GM21528 (cell line): ENCODE measurements at regions not wholly inside any gene's neighbourhood (a gene's known extent, or its start where the extent isn't known, plus 50 kb on each side); places are given as distances from the start of the nearest gene placed in this dataset.

ENCODE experiments used
- ATAC-seq: cut with Tn5 transposase; IDR thresholded peaks from one replicate; pipeline ENCODE4 v1.9.1; 2021; ENCODE audit warnings: mild to moderate bottlenecking, moderate library complexity; ENCODE audit not compliant: unreplicated experiment, low FRiP score

DNA sequence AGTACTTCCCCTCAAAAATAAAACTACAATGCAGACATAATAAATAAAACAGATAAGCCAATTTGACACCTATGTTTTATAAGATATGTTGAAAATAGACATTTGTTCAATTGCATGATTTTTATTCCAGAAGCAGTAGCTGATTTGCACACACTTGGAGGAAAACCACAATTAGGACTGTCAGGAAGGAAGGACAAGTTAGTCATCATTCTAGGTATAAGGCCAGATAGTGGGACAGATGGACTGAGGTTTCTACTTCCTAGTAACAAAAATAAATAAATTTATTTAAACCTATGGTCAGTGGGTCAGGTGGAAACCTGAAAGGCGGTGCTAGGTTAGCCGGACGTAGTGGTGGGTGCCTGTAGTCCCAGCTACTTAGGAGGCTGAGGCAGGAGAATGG, 141.8 kb upstream of the RASSF8 start:
- no peak for ATAC-seq

DNA sequence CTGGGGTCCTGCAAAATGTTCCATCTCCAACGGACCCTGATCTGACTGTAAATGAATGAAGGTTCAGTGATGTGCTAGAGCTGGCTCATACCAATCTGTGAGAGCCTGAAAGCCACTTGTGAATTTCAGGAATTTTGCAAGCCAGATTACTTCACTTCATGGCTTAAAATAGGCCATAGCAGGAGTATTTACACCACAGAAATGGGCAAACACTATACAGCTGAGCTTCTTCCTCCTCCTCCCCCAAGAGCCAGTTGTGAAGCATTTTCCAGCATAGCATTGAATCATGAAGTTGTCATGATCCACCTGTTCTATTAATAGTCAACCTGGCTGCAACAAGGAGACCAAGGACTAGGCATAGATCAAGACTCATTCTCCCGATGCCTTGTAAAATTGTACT, 141.3 kb upstream of the RASSF8 start:
- ATAC-seq, result no peak

DNA sequence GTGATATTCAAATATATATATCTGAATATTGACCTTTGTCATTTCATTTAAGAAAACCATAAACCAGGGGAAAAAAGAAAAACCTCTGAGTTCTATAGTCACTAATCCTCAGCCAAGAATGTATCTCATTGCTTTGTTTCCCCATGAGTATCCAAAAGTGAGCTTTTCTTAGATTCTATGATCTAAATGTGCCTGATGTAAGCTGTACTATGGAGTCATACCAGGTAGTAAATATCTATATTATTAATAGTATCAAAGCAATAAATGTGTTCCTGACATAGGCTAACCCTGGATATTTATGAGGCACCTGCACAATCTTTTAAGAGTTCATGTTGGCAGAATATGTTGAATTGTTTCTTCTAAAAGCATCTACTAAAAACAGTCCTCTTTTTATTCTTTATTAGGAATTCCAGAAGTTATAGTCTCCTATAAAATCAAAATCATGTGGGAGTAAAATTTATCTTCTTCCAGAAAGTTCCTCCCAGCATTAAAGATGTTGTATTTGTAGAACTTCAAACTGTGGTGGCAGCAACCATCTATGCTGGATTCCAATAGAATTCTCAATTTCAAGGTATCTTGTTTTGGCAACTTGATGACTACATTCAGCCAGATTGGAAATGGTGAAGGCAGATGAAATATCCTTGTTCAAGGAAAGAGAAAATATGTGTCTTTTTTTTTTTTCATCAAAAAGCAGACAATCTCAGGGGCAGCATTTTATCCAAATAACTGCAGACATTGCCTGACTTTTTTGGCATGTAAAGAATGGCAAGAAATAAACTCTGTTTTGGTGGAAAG, 139.7 kb upstream of the RASSF8 start:
- no peak for ATAC-seq

DNA sequence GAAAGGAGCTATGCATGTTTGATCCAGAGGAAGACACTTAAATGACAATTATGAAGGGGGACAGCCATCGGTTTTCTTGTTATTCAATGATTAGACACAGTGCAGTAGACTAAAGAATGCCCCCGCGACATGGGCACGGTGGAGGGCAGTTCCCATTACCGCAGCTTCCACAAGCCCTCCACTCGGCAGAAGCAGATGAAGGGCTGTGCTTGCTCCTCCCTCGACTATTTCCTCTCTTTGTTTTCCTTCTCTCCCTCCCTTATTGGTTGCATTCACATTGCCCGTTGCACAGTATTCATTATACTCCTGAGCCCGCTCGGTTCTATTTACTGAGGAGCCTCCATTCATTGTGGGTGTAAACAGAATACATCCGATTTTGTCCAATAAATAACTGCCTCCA, 138.8 kb upstream of the RASSF8 start:
- ATAC-seq, result no peak

DNA sequence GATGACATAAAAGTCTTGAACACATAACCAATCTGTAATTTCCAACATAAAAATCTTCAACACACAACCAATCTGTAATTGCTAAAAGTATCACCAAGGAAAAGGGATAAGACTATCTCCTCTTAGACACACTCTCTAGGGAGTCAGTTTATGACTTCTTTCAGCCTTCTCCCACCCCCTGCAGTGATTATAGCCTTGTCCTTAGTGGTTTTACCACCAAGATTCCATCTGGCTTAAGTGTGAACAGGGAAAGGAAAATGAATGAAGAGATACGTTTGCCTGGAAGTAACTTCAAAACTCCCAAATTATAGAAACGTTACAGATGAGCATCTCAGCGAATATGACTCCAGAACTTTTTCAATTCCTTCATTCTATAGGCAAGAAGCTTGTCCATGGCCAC, 136.2 kb upstream of the RASSF8 start:
- ATAC-seq, result no peak

DNA sequence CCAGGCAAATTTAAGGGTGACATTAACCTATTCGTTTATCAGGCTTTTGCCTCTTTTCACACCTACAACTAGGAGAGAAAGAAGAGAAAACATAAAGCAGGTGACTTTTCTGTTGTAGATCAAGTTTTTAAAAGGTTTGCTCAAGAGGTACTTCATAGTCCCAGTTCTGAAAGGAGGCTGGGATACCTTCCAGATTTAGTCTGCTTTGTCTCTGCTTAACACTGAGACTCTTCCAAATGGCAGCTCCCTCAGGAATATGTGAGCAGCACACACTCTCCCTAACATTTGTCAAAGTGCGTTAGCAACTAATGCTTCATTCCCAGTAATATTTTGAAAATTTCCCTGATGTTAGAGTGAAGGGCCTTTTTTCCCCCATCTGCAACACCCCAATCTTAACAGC, 133.7 kb upstream of the RASSF8 start:
- no peak for ATAC-seq

DNA sequence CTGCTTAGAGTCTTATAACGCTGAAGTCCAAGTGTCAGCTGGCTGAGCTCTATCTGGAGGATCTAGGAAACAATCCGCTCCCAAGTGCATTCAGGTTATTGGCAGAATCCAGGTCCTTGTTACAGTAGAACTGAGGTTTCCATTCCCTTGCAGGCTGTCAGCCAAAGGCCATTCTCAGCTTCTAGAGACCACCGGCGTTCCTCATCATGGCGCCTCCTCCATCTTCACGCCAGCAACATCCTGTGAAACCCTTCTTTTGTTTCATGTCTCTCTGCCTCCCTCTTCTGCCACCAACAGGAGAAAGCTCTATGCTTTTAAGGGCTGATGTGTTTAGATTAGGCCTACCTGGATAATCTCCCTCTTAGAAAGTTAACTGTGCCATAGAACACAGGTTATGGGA, 133.0 kb upstream of the RASSF8 start:
- ATAC-seq, result no peak

DNA sequence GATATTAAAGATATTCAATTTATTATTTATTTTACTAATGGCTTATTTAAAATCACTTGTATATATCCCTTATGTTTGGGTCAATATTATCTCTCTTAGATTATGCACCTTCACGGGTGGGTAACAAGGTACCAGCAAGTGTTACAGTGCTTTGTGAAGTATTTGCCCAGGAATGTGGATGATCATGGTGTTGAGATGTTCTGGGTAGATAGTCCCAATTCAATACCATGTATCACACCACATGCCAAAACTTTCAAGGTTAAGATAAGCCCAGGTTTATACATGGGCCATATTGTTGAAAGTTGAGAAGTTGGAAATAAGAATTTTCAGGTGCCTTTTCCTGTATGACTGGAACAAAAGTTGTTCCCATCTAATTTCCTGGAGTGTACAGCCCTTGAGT, 131.3 kb upstream of the RASSF8 start:
- no peak for ATAC-seq

DNA sequence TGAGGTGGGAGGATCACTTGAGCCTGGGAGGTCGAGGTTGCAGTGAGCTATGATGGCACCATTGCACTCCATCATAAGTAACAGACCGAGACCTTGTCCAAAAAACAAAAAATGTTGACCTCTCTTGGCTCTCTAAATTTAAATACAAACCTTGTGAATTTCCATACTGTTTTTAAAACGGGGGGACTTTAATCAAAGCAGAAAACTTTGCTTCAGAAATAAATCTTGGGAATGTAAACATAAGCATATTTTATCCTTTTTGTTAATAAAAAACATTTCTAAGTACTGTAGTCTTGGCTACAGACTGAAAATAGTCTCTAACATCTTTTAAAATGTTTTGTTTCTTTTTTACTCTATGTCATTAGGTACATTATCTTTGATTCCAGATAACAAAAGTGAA, 130.7 kb upstream of the RASSF8 start:
- no peak for ATAC-seq

DNA sequence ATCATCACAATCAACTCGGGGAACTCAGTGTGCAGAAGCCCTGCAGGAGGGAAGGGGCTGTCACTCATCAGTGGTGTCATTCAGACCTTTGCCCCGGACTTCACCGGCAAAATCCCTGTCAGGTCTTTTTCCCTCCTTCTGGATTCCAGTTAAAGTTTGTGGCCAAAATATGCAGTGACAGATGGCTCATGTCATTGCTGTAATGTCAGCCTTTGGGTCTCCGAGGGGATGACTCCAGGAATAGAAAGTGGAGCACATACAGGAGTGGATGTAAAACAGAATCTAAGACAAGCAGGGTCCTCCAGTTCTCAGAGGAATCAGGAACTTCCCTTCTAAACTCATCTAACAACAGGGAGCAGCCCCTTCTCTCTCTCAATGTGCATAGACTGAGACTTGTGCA, 130.3 kb upstream of the RASSF8 start:
- no peak for ATAC-seq

DNA sequence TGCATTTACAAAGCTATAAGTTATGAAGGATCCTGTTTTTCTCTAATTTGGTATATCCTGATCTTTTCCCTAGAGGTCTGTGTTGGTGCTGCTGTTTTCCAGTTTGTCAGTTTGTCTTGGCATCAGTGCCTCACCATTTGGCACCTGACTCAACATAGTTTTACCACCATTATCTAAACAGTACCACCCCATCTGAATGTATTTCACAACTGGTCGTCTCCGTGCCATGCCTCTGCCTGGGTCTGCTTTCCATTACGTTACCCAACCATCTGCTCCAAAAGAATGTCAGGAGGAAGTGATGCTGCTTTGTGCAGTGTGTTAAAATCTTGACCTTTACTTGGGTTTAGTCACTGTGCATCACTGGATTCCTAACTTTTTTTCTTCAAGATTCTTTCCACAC, 129.3 kb upstream of the RASSF8 start:
- ATAC-seq, result no peak

DNA sequence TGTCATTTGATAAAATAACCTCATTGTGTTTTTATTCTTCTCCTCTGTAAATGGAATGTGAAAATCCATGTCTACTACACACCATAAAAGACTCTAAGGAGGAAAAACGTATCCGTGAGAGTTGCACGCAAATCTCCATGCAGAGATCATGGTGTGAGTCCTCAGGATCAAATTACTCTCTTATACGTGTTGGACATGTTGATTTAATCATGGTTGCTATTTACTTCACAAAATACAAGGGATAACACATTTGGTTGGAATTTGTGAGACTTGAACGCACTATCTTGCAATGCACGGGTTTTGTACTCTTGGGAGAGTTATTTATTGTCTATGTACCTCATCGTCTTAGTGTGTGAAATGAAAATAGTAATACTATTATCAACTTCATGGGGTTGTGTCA, 128.0 kb upstream of the RASSF8 start:
- no peak for ATAC-seq

DNA sequence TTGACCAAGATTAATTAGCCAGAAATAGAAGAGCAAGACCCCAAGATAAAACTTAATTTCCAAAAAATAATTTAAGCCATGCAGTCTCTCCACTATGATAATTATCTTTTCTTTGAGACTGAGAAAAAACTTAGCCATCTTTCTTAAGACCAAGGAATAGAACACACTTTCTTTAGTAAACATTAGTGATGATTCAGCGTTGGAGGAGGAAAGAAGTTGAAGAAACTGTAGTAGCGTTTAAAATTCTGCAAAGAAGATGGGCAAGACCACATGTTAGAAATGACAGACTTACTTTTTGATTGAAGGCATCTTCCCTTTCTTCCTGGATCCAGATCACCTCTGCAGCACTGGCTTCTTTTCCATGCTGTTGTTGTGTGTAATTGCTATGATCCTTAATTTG, 124.8 kb upstream of the RASSF8 start:
- ATAC-seq, result no peak

DNA sequence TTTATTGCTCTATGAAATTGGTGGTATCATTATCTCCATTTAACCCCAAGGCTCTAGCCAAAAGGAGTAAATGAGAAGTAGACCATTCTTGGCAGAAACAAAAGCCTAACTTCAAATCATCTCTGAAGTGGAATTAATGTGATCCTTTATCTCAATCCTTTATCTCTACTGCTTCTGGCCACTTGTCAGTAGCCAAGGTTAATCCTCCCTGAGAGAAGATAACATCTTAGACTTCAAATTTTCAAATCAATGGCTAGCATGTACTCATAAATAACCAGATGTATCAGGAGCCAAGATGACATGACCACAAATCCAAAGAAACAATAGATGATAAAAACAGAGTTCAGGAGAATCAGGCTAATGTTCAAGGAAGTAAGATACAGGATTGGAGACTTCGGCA, 123.1 kb upstream of the RASSF8 start:
- ATAC-seq, result no peak

DNA sequence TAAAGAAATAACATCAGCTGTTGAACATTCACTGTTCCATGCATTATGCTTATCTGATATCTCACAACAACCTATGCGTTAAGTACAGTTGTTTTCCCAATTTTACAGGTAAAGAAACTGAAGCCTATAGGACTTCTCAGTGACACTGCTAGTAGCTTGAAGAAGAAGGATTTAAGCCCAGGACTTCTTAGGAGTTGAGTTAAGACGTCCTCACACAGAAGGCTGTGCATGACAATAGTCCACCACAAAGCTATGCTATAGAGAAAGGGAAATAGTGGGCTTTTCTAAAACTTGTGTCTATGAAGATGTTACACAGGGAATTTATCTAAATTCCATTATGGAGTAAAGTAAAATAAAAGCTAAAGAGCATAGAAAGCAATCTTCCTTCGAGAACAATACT, 120.5 kb upstream of the RASSF8 start:
- no peak for ATAC-seq

DNA sequence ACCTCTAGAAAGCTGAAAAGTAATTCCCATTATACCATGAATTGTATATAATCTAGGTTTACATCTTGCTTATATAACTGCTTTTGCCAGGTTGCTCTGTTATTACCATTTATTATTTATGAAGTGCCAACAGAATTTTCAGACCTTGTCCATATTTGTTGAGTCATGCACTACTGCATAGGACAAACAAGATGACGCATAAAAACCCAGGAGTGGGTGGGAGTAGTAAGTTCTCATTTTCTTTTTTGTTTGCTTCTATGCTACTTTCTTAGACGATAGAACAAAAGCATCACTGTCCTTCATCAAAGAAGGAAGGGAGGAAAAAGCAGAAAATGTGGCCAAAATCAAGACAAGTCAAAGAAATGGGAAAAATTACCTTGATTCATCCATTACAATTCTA, 119.0 kb upstream of the RASSF8 start:
- no peak for ATAC-seq

DNA sequence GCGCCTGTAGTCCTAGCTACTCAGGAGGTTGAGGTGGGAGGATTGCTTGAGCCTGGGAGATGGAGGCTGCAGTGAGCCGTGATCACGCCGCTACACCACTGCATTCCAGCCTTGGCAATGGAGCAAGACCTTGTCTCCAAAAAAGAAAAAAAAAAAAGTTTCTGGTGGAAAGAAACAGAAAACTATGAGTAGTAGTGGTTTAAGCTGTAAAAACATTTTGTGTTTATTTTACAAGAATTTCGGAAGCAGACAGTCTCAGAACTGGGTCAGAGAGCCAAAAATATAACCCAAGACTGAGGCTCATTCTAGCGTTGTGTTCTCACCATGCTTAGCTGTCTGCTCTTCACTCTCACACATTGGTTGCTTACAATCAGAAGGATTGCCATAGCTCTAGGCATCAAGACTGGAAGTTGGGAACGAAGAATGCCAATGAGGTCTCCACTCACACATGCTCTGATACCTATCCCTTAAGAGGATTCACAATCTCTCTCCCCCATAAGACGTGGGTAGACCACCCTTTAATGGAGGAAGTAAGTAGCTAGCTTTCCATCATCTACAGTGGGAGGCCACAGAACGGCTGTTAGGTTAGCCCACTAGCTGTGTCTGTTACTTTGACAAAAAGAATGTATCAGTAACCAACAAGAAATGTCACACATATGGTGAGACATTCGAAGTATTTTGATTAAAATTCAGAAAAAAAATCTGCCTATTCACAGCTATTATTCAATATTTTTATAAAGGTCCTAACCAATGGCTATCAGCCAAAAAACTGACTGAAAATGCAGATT, 117.6 kb upstream of the RASSF8 start:
- no peak for ATAC-seq

DNA sequence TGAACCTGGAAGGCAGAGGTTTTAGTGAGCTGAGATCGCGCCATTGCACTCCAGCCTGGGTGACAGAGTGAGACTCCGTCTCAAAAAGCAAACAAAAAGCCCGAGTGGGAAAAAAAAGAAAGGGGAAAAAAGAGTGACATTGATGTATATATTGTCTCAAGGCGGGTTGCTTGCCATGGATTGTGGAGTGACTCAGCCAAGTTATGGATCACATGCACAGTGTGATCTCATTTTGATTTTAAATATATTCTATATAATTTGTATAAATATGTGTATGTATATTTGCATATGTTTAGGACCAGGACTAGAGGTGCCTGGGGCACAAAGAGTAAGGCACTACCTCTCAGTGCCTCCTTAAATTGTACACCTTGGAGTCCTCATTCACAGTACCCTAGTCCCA, 116.2 kb upstream of the RASSF8 start:
- no peak for ATAC-seq

DNA sequence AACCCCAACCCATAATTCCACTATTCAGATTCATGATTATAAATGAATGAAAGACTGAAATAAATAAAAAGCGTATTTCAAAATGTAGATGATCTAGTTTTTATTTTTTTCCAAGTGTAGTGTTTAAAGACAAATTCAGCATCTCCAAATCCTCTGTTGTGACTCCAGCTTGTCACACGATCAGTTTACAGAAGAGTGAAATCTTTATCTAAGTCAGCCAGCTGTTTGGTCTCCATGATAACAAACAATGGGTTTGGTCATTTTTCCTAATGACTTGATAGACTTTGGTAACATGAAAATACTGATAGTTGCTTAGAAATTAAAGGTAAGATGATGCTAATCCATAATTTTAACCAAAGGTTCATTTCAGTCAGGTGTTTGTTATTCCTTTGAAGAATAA, 114.5 kb upstream of the RASSF8 start:
- ATAC-seq, result no peak

DNA sequence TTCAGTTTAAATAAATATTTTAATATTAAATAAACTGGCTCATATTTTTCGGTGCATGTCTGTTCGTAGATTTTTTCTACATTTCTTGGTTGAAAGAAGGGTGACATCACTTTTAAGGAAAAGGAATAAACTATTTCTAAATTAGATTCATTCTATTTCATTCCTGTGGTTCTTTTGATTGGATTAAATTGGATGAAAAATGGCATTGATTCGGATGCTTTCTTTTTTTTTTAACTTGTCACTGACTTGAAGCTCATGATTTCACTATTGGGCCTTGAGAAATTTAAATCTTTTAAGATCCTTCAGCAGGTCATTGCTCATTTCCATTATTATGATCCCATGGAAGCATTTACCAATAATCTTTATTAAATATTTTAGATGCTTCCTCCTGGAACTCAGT, 113.1 kb upstream of the RASSF8 start:
- no peak for ATAC-seq

DNA sequence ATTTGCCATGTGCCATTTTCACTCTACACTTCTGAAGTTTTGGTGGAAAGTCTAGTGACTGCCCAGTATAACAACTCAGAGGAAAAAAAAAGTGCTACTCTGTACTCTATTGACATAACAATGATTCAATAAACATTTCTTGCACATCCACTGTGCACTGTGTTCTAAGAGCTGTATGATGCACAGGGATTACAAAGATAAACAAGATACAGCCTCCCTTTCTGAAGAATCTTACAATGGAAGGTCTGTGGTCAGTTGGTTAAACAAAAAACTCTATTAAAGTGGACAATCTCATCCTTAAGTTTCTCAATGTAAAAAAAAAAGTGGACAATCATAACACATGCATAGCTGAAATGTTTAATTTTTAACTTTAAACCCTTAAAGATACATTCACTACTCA, 105.7 kb upstream of the RASSF8 start:
- ATAC-seq, result no peak
